Fibroblast of lung (primary cell): ENCODE measurements at regions not wholly inside any gene's neighbourhood (a gene's known extent, or its start where the extent isn't known, plus 50 kb on each side); places are given as distances from the start of the nearest gene placed in this dataset.
A peak's percentile ranks its signal among the peaks of the same experiment; 100 is the strongest.

ENCODE experiments used
- DNase-seq, 2 donors: peaks; one replicate each; pipeline versions ENCODE4 v3.0.0 to v3.0.0-alpha.2; 2010; ENCODE audit warnings: low read depth in 2 of 2
- H2AFZ ChIP-seq: 2 replicates; pipeline ENCODE4 v1.5.1; 2012; ENCODE audit warnings: low read length, control low read depth, inconsistent platforms
- H3K27ac ChIP-seq: 2 replicates; pipeline ENCODE4 v1.5.1; 2011; ENCODE audit warnings: low read length, control low read depth; ENCODE audit not compliant: insufficient read depth
- H3K27me3 ChIP-seq: 2 replicates; pipeline ENCODE4 v1.5.1; 2011; ENCODE audit warnings: mild to moderate bottlenecking, low read length; ENCODE audit not compliant: control insufficient read depth, insufficient read depth
- H3K36me3 ChIP-seq: 2 replicates; pipeline ENCODE4 v1.5.1; 2011; ENCODE audit warnings: low read length; ENCODE audit not compliant: control insufficient read depth, insufficient read depth
- H3K4me1 ChIP-seq: 2 replicates; pipeline ENCODE4 v1.5.1; 2011; ENCODE audit warnings: low read length; ENCODE audit not compliant: control insufficient read depth, insufficient read depth; ENCODE audit errors: extremely low read depth
- H3K4me2 ChIP-seq: 2 replicates; pipeline ENCODE4 v1.5.1; 2011; ENCODE audit warnings: low read length, control low read depth; ENCODE audit not compliant: insufficient read depth; ENCODE audit errors: extremely low read depth
- H3K4me3 ChIP-seq, 4 experiments: fragments of 200-600 bp in 1 of 4; sonication (generic) in 1 of 4; replicated peaks in 1 of 4; 2 replicates each; pipeline ENCODE4 v1.5.1; 2011 to 2016; ENCODE audit warnings: low read length in 4 of 4, low read depth in 3 of 4, mild to moderate bottlenecking in 3 of 4, control low read depth in 2 of 4, inconsistent platforms in 1 of 4, mixed read lengths in 1 of 4; ENCODE audit not compliant: insufficient read depth in 1 of 4; ENCODE audit errors: control extremely low read depth in 1 of 4
- H3K79me2 ChIP-seq: 2 replicates; pipeline ENCODE4 v1.5.1; 2012; ENCODE audit warnings: mild to moderate bottlenecking, low read length, inconsistent platforms; ENCODE audit not compliant: control insufficient read depth, insufficient read depth
- H3K9ac ChIP-seq: 2 replicates; pipeline ENCODE4 v1.5.1; 2011; ENCODE audit warnings: mild to moderate bottlenecking, low read length, control low read depth; ENCODE audit not compliant: insufficient read depth
- H3K9me3 ChIP-seq: 2 replicates; pipeline ENCODE4 v1.5.1; 2012; ENCODE audit warnings: low read depth, low read length; ENCODE audit not compliant: control insufficient read depth, insufficient read depth
- H4K20me1 ChIP-seq: 2 replicates; pipeline ENCODE4 v1.5.1; 2011; ENCODE audit warnings: low read length; ENCODE audit not compliant: control insufficient read depth, insufficient read depth; ENCODE audit errors: extremely low read depth
- EZH2 ChIP-seq: IDR thresholded peaks from 2 replicates; pipeline ENCODE4 v1.5.1; 2012; ENCODE audit warnings: low read length, control low read depth, mild to moderate bottlenecking; ENCODE audit errors: missing control alignments
- TF ChIP-seq, protein P1 (sequence below), 2 donors: IDR thresholded peaks in 1 of 2; conservative IDR thresholded peaks in 1 of 2; 1 replicate in 1 of 2; 2 replicates in 1 of 2; pipeline ENCODE4 v1.5.1; 2011 to 2012; ENCODE audit warnings: low read length in 2 of 2, control low read depth in 1 of 2, inconsistent platforms in 1 of 2, low read depth in 1 of 2, mild to moderate bottlenecking in 1 of 2

- Histone ChIP-seq H3K9me3 (no peaks in the 10 kb centered on the region), H3K4me1 (no peaks in the 10 kb centered on the region), H2AFZ (no peak overlapping the region), H3K27me3 (peaks cover 8% of the 10 kb centered on the region), H3K4me3 (no peak overlapping the region), H3K4me2 (no peak overlapping the region), H3K9ac (no peak overlapping the region), H3K79me2 (no peaks in the 10 kb centered on the region), H3K27ac (no peak overlapping the region), H4K20me1 (no peaks in the 10 kb centered on the region), H3K36me3 (no peaks in the 10 kb centered on the region)
- DNase-seq = peak; percentile 39 to 80
- no peak for TF ChIP-seq EZH2
- TF ChIP-seq, protein P1, sequence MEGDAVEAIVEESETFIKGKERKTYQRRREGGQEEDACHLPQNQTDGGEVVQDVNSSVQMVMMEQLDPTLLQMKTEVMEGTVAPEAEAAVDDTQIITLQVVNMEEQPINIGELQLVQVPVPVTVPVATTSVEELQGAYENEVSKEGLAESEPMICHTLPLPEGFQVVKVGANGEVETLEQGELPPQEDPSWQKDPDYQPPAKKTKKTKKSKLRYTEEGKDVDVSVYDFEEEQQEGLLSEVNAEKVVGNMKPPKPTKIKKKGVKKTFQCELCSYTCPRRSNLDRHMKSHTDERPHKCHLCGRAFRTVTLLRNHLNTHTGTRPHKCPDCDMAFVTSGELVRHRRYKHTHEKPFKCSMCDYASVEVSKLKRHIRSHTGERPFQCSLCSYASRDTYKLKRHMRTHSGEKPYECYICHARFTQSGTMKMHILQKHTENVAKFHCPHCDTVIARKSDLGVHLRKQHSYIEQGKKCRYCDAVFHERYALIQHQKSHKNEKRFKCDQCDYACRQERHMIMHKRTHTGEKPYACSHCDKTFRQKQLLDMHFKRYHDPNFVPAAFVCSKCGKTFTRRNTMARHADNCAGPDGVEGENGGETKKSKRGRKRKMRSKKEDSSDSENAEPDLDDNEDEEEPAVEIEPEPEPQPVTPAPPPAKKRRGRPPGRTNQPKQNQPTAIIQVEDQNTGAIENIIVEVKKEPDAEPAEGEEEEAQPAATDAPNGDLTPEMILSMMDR (conservative IDR thresholded peaks at IDR 0.05 in 1 of 2, IDR thresholded peaks at IDR 0.05 in 1 of 2; ENCODE audit: low read depth in 1 of 2, low read length in 2 of 2) = peak in 1 of 2 donors; percentile 6
Measured at GRCh38 chr15:31254431-31255175, 72.0 kb upstream of the KLF13 start.

DNA sequence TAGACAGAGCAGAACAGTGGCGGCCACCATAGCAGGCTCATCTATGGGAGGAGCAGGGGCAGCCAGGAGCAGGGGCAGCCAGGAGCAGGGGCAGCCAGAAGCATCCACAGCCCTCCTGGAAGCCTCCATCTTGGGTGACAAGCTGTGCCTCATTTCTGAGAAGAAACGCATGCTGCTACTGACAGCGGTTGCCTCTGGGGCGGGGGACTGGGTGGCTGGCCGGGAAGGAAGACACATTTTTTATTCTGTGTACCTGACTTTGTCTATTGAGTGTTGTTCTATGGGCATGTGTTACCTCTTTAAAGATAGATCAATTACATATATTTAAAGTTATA lies 71.5 kb upstream of the KLF13 start:
- Histone ChIP-seq H3K4me2 (no peak overlapping the region), H3K4me1 (no peaks in the 10 kb centered on the region), H4K20me1 (no peaks in the 10 kb centered on the region), H3K4me3 (no peak overlapping the region), H3K79me2 (no peaks in the 10 kb centered on the region), H2AFZ (no peak overlapping the region), H3K9me3 (no peaks in the 10 kb centered on the region), H3K27ac (no peak overlapping the region), H3K36me3 (no peaks in the 10 kb centered on the region), H3K9ac (no peak overlapping the region), H3K27me3 (peaks cover 8% of the 10 kb centered on the region)
- TF ChIP-seq, protein P1 (conservative IDR thresholded peaks at IDR 0.05 in 1 of 2, IDR thresholded peaks at IDR 0.05 in 1 of 2; ENCODE audit: low read depth in 1 of 2, low read length in 2 of 2) = no peak
- no peak for TF ChIP-seq EZH2
- DNase-seq = no peak

DNA sequence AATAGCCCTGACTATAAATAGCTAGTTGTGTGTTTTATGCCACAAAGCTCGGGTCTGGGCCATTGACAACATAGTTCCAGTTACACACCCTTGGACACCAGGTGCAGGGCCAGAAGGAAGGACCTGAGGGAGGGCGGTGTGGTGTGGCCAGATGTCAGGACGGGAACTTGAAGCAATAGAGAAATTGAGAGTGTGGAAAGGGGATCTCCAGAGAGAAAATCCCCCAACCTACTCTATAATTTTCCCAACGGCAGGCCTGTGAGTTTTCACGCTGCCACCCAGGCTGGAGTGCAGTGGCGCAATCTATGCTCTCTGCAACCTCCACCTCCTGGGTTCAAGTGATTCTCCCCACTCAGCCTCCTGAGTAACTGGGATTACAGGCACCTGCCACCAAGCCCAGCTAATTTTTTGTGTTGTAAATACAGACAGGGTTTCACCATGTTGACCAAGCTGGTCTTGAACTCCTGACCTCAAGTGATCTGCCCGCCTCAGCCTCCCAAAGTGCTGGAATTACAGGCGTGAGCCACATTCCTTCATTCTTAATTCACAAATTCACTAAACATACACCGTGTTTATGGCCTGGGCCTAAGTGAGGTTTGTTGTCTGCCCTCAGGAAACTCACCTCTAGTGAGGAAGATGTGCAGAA lies 70.8 kb upstream of the KLF13 start:
- H3K79me2 ChIP-seq = no peaks in the 10 kb centered on the region
- H3K9me3 ChIP-seq = no peaks in the 10 kb centered on the region
- peaks cover 8% of the 10 kb centered on the region for H3K27me3 ChIP-seq
- no peaks in the 10 kb centered on the region for H3K4me1 ChIP-seq
- no peaks in the 10 kb centered on the region for H4K20me1 ChIP-seq
- no peaks in the 10 kb centered on the region for H3K36me3 ChIP-seq
- H2AFZ ChIP-seq = no peak overlapping the region
- no peak for DNase-seq
- TF ChIP-seq, protein P1 (conservative IDR thresholded peaks at IDR 0.05 in 1 of 2, IDR thresholded peaks at IDR 0.05 in 1 of 2; ENCODE audit: low read depth in 1 of 2, low read length in 2 of 2) = no peak
- TF ChIP-seq EZH2 = no peak
- no peak overlapping the region for H3K27ac ChIP-seq
- no peak overlapping the region for H3K4me3 ChIP-seq
- no peak overlapping the region for H3K4me2 ChIP-seq
- no peak overlapping the region for H3K9ac ChIP-seq
